ENCODE measurements at regions not wholly inside any gene's neighbourhood (a gene's known extent, or its start where the extent isn't known, plus 50 kb on each side); places are given as distances from the start of the nearest gene placed in this dataset.

DNA sequence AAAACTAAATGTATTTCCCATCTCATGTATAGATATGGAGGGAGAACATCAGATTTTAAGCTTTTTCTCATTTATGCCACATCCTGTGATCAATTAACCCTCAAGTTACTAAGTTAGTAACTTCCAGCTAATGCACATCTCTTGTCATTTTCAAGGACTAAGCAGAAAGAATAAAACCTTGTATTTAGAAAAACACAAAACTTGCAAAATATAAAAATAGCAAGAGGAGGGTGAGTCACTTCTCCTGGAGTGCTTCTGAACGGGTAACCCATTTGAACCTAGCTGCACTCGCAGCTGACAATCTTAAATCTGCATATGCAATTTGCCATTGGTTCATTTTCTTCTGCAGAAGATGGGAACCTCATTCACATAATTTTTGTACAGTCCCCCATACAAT lies 500.5 kb downstream of the SETD4 start:
- intact Hi-C loops (cut with micrococcal nuclease; ENCODE audit: unreplicated experiment) (no loop called here), in situ Hi-C loops (cut with HindIII; ENCODE audit: extremely low pct_ligation_motif_present, low pct_unique_long_range_greater_than_20kb) (no loop called here)
- Histone ChIP-seq H3K9me3 (ENCODE audit: low read length) (no peaks in the 10 kb centered on the region), H3K4me2 (ENCODE audit: low read depth, low read length) (no peak overlapping the region), H3K79me2 (ENCODE audit: insufficient read depth, low read length) (no peaks in the 10 kb centered on the region), H4K20me1 (ENCODE audit: insufficient read depth, low read length) (no peaks in the 10 kb centered on the region), H3K9ac (ENCODE audit: insufficient read depth, low read depth, low read length) (no peak overlapping the region), H3K27me3 (ENCODE audit: control insufficient read depth in 1 of 2, insufficient read depth in 2 of 2, low read length in 2 of 2) (no peaks in the 10 kb centered on the region), H3K27ac (ENCODE audit: extremely low read length, insufficient read depth, low read length) (no peak overlapping the region), H2AFZ (ENCODE audit: low read length) (no peak overlapping the region), H3K4me1 (ENCODE audit: insufficient read depth, low read length) (no peaks in the 10 kb centered on the region), H3K4me3 (replicated peaks in 1 of 3; ENCODE audit: insufficient read depth in 1 of 3, low read depth in 2 of 3, low read length in 3 of 3) (no peak overlapping the region), H3K36me3 (replicated peaks in 1 of 2; ENCODE audit: control insufficient read depth in 1 of 2, insufficient read depth in 2 of 2, low read length in 2 of 2) (no peaks in the 10 kb centered on the region)
- DNase-seq (ENCODE audit: low spot score) (no peak), ATAC-seq (no peak), FAIRE-seq (no peak)
- BruUV-seq (replicated peaks), result no TSS peak
- POLR2A ChIA-PET, result no interaction called here
- CTCF ChIA-PET (ENCODE audit: low intra/inter-chr PET ratio, low total read pairs), result no interaction called here
- WGBS (ENCODE audit: low lambda C conversion rate), result 16% methylated on average over 2 of the region's 2 CpGs
- TF ChIP-seq, protein P1, sequence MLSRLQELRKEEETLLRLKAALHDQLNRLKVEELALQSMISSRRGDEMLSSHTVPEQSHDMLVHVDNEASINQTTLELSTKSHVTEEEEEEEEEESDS (CRISPR knock-in tag; IDR thresholded peaks at IDR 0.05; ENCODE audit: borderline replicate concordance), result no peak
- TF ChIP-seq, protein P2, sequence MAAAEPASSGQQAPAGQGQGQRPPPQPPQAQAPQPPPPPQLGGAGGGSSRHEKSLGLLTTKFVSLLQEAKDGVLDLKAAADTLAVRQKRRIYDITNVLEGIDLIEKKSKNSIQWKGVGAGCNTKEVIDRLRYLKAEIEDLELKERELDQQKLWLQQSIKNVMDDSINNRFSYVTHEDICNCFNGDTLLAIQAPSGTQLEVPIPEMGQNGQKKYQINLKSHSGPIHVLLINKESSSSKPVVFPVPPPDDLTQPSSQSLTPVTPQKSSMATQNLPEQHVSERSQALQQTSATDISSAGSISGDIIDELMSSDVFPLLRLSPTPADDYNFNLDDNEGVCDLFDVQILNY (CRISPR knock-in tag; conservative IDR thresholded peaks at IDR 0.05), result no peak
- TF ChIP-seq ZFYVE20 (CRISPR knock-in tag; IDR thresholded peaks at IDR 0.05; ENCODE audit: borderline replicate concordance, low read depth) (no peak), TEAD2 (CRISPR knock-in tag; IDR thresholded peaks at IDR 0.05) (no peak), ATF7-NPFF (CRISPR knock-in tag; IDR thresholded peaks at IDR 0.05; ENCODE audit: low read depth) (no peak), MXI1 (IDR thresholded peaks at IDR 0.05; ENCODE audit: borderline replicate concordance, low read depth, low read length) (no peak), CCAR2 (optimal IDR thresholded peaks at IDR 0.05; ENCODE audit: low read depth, low read length) (no peak), GPN1 (CRISPR knock-in tag; IDR thresholded peaks at IDR 0.05; ENCODE audit: borderline replicate concordance) (no peak), ZSCAN25 (CRISPR knock-in tag; IDR thresholded peaks at IDR 0.05) (no peak), RARG (CRISPR knock-in tag; IDR thresholded peaks at IDR 0.05; ENCODE audit: low read depth) (no peak), ZNF260 (CRISPR knock-in tag; IDR thresholded peaks at IDR 0.05; ENCODE audit: borderline replicate concordance, low read depth) (no peak)
- TF ChIP-seq, protein P3, sequence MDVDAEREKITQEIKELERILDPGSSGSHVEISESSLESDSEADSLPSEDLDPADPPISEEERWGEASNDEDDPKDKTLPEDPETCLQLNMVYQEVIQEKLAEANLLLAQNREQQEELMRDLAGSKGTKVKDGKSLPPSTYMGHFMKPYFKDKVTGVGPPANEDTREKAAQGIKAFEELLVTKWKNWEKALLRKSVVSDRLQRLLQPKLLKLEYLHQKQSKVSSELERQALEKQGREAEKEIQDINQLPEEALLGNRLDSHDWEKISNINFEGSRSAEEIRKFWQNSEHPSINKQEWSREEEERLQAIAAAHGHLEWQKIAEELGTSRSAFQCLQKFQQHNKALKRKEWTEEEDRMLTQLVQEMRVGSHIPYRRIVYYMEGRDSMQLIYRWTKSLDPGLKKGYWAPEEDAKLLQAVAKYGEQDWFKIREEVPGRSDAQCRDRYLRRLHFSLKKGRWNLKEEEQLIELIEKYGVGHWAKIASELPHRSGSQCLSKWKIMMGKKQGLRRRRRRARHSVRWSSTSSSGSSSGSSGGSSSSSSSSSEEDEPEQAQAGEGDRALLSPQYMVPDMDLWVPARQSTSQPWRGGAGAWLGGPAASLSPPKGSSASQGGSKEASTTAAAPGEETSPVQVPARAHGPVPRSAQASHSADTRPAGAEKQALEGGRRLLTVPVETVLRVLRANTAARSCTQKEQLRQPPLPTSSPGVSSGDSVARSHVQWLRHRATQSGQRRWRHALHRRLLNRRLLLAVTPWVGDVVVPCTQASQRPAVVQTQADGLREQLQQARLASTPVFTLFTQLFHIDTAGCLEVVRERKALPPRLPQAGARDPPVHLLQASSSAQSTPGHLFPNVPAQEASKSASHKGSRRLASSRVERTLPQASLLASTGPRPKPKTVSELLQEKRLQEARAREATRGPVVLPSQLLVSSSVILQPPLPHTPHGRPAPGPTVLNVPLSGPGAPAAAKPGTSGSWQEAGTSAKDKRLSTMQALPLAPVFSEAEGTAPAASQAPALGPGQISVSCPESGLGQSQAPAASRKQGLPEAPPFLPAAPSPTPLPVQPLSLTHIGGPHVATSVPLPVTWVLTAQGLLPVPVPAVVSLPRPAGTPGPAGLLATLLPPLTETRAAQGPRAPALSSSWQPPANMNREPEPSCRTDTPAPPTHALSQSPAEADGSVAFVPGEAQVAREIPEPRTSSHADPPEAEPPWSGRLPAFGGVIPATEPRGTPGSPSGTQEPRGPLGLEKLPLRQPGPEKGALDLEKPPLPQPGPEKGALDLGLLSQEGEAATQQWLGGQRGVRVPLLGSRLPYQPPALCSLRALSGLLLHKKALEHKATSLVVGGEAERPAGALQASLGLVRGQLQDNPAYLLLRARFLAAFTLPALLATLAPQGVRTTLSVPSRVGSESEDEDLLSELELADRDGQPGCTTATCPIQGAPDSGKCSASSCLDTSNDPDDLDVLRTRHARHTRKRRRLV (CRISPR knock-in tag; IDR thresholded peaks at IDR 0.05), result no peak
- TF ChIP-seq, protein P4, sequence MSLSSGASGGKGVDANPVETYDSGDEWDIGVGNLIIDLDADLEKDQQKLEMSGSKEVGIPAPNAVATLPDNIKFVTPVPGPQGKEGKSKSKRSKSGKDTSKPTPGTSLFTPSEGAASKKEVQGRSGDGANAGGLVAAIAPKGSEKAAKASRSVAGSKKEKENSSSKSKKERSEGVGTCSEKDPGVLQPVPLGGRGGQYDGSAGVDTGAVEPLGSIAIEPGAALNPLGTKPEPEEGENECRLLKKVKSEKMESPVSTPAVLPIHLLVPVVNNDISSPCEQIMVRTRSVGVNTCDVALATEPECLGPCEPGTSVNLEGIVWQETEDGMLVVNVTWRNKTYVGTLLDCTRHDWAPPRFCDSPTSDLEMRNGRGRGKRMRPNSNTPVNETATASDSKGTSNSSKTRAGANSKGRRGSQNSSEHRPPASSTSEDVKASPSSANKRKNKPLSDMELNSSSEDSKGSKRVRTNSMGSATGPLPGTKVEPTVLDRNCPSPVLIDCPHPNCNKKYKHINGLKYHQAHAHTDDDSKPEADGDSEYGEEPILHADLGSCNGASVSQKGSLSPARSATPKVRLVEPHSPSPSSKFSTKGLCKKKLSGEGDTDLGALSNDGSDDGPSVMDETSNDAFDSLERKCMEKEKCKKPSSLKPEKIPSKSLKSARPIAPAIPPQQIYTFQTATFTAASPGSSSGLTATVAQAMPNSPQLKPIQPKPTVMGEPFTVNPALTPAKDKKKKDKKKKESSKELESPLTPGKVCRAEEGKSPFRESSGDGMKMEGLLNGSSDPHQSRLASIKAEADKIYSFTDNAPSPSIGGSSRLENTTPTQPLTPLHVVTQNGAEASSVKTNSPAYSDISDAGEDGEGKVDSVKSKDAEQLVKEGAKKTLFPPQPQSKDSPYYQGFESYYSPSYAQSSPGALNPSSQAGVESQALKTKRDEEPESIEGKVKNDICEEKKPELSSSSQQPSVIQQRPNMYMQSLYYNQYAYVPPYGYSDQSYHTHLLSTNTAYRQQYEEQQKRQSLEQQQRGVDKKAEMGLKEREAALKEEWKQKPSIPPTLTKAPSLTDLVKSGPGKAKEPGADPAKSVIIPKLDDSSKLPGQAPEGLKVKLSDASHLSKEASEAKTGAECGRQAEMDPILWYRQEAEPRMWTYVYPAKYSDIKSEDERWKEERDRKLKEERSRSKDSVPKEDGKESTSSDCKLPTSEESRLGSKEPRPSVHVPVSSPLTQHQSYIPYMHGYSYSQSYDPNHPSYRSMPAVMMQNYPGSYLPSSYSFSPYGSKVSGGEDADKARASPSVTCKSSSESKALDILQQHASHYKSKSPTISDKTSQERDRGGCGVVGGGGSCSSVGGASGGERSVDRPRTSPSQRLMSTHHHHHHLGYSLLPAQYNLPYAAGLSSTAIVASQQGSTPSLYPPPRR (CRISPR knock-in tag; IDR thresholded peaks at IDR 0.05; ENCODE audit: borderline replicate concordance), result no peak
- TF ChIP-seq, protein P5, sequence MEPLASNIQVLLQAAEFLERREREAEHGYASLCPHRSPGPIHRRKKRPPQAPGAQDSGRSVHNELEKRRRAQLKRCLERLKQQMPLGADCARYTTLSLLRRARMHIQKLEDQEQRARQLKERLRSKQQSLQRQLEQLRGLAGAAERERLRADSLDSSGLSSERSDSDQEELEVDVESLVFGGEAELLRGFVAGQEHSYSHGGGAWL (CRISPR knock-in tag; IDR thresholded peaks at IDR 0.05), result no peak

Measured in HepG2 (cell line).